A673 (cell line): ENCODE measurements at regions not wholly inside any gene's neighbourhood (a gene's known extent, or its start where the extent isn't known, plus 50 kb on each side); places are given as distances from the start of the nearest gene placed in this dataset.

ENCODE experiments used
- BruUV-seq: library from RNA; stranded (reverse); fragments of 400-500 nt; replicated peaks from 2 replicates; lab custom pipeline; 2021; lab: Mats Ljungman, UMichigan
- CTCF ChIA-PET: fragments of 300-600 bp; sonication (Branson Sonifier 250); formaldehyde crosslinking; loops from one replicate; lab custom pipeline; 2022; ENCODE audit warnings: antibody characterized with exemption; lab: Charles Lee
- POLR2A ChIA-PET: fragments of 300-600 bp; sonication (Branson Sonifier 250); formaldehyde crosslinking; loops from one replicate; lab custom pipeline; 2022; ENCODE audit warnings: antibody characterized with exemption; ENCODE audit not compliant: low non-redundant PET; lab: Charles Lee
- DNase-seq: peaks from one replicate; pipeline ENCODE4 v3.0.0-alpha.2; 2015; ENCODE audit warnings: low spot score
- H3K27ac ChIP-seq: fragments of 200-600 bp; sonication (generic); 2 replicates; pipeline ENCODE4 v1.5.1; 2016; ENCODE audit warnings: mixed run types, low read depth, mild to moderate bottlenecking, mixed read lengths, antibody characterized with exemption, low read length; ENCODE audit not compliant: poor library complexity, severe bottlenecking
- H3K27me3 ChIP-seq: fragments of 200-600 bp; sonication (generic); replicated peaks from 2 replicates; pipeline ENCODE4 v1.6.1; 2017; ENCODE audit warnings: mixed run types, low read depth, mild to moderate bottlenecking, mixed read lengths, antibody characterized with exemption, low read length; ENCODE audit not compliant: insufficient read depth, poor library complexity
- H3K36me3 ChIP-seq: fragments of 200-600 bp; sonication (generic); 2 replicates; pipeline ENCODE4 v1.6.1; 2016; ENCODE audit warnings: mixed run types, mild to moderate bottlenecking, mixed read lengths, antibody characterized with exemption, low read length; ENCODE audit not compliant: insufficient read depth, poor library complexity, severe bottlenecking
- H3K4me1 ChIP-seq: fragments of 200-600 bp; sonication (generic); 2 replicates; pipeline ENCODE4 v1.6.1; 2017; ENCODE audit warnings: mixed run types, mild to moderate bottlenecking, mixed read lengths, antibody characterized with exemption, low read length; ENCODE audit not compliant: insufficient read depth, poor library complexity, severe bottlenecking
- H3K4me3 ChIP-seq: fragments of 200-600 bp; sonication (generic); 2 replicates; pipeline ENCODE4 v1.5.1; 2016; ENCODE audit warnings: low read depth, mixed run types, mild to moderate bottlenecking, mixed read lengths, low read length; ENCODE audit not compliant: poor library complexity, severe bottlenecking
- H3K9me3 ChIP-seq: fragments of 200-600 bp; sonication (generic); 2 replicates; pipeline ENCODE4 v1.6.1; 2016; ENCODE audit warnings: mixed run types, low read depth, mild to moderate bottlenecking, mixed read lengths, antibody characterized with exemption, low read length; ENCODE audit not compliant: poor library complexity, severe bottlenecking
- EZH2 ChIP-seq: fragments of 200-600 bp; sonication (generic); IDR thresholded peaks from 2 replicates; pipeline ENCODE4 v1.6.1; 2017; ENCODE audit warnings: borderline replicate concordance, low read depth, mild to moderate bottlenecking, mixed read lengths, antibody characterized with exemption, low read length; ENCODE audit not compliant: poor library complexity, severe bottlenecking
- intact Hi-C: fragments of 100-400 bp; cut with micrococcal nuclease; formaldehyde crosslinking; loops from one replicate; pipeline ENCODE4 v1.10.0; 2022; ENCODE audit not compliant: unreplicated experiment
- TF ChIP-seq, protein P1 (sequence below): fragments of 300-800, 200-600 bp; sonication (generic); conservative IDR thresholded peaks from 2 replicates; pipeline ENCODE4 v1.5.1; 2017; ENCODE audit warnings: low read depth, mild to moderate bottlenecking, antibody characterized with exemption, low read length, moderate library complexity, mixed read lengths

GRCh38 chr5:118565335-118565971, 422.9 kb downstream of the DTWD2 start:
- H3K27me3 ChIP-seq = no peaks in the 10 kb centered on the region
- H3K4me3 ChIP-seq = no peak overlapping the region
- H3K27ac ChIP-seq = no peak overlapping the region
- POLR2A ChIA-PET = no interaction called here
- TF ChIP-seq, protein P1, sequence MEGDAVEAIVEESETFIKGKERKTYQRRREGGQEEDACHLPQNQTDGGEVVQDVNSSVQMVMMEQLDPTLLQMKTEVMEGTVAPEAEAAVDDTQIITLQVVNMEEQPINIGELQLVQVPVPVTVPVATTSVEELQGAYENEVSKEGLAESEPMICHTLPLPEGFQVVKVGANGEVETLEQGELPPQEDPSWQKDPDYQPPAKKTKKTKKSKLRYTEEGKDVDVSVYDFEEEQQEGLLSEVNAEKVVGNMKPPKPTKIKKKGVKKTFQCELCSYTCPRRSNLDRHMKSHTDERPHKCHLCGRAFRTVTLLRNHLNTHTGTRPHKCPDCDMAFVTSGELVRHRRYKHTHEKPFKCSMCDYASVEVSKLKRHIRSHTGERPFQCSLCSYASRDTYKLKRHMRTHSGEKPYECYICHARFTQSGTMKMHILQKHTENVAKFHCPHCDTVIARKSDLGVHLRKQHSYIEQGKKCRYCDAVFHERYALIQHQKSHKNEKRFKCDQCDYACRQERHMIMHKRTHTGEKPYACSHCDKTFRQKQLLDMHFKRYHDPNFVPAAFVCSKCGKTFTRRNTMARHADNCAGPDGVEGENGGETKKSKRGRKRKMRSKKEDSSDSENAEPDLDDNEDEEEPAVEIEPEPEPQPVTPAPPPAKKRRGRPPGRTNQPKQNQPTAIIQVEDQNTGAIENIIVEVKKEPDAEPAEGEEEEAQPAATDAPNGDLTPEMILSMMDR = no peak
- no peak for TF ChIP-seq EZH2
- H3K4me1 ChIP-seq = no peaks in the 10 kb centered on the region
- BruUV-seq = no TSS peak
- H3K9me3 ChIP-seq = no peaks in the 10 kb centered on the region
- CTCF ChIA-PET = no interaction called here
- H3K36me3 ChIP-seq = no peaks in the 10 kb centered on the region
- intact Hi-C loops = no loop called here
- no peak for DNase-seq

- H3K27me3 ChIP-seq = no peaks in the 10 kb centered on the region
- no peak overlapping the region for H3K4me3 ChIP-seq
- intact Hi-C loops = no loop called here
- no peak for DNase-seq
- CTCF ChIA-PET = no interaction called here
- TF ChIP-seq, protein P1 = no peak
- no peak for TF ChIP-seq EZH2
- no TSS peak for BruUV-seq
- H3K4me1 ChIP-seq = no peaks in the 10 kb centered on the region
- H3K36me3 ChIP-seq = no peaks in the 10 kb centered on the region
- H3K9me3 ChIP-seq = no peaks in the 10 kb centered on the region
- POLR2A ChIA-PET = no interaction called here
- no peak overlapping the region for H3K27ac ChIP-seq
Observed at GRCh38 chr5:118561971-118562370, 426.4 kb downstream of the DTWD2 start.

- Histone ChIP-seq H3K36me3 (no peaks in the 10 kb centered on the region), H3K4me3 (no peak overlapping the region), H3K27ac (no peak overlapping the region), H3K4me1 (no peaks in the 10 kb centered on the region), H3K9me3 (no peaks in the 10 kb centered on the region), H3K27me3 (no peaks in the 10 kb centered on the region)
- intact Hi-C loops = no loop called here
- TF ChIP-seq EZH2 = no peak
- TF ChIP-seq, protein P1 = no peak
- no TSS peak for BruUV-seq
- DNase-seq = no peak
- ChIA-PET CTCF (no interaction called here), POLR2A (no interaction called here)
Observed at GRCh38 chr5:118561235-118561634, 427.1 kb downstream of the DTWD2 start.
